Thoracic aorta (tissue), 2 donors: ENCODE measurements at regions not wholly inside any gene's neighbourhood (a gene's known extent, or its start where the extent isn't known, plus 50 kb on each side); places are given as distances from the start of the nearest gene placed in this dataset.

Experiments
- ATAC-seq: fragments of 150-250 bp; one replicate; pipeline ENCODE4 v1.8.0; 2017; ENCODE audit warnings: low read depth; ENCODE audit not compliant: insufficient number of reproducible peaks, low FRiP score
- DNase-seq: peaks from one replicate; pipeline ENCODE4 v3.0.0-alpha.2; 2020; ENCODE audit warnings: low spot score
- H3K27ac ChIP-seq, 2 donors: fragments of 200-600 bp; sonication (generic); 1 replicate in 1 of 2; 2 replicates in 1 of 2; pipeline ENCODE4 v1.5.1; 2016; ENCODE audit warnings: mild to moderate bottlenecking in 2 of 2, moderate library complexity in 2 of 2
- H3K27me3 ChIP-seq: fragments of 200-600 bp; sonication (generic); replicated peaks from 2 replicates; pipeline ENCODE4 v1.6.0; 2016; ENCODE audit warnings: mild to moderate bottlenecking; ENCODE audit not compliant: insufficient read depth
- H3K36me3 ChIP-seq: fragments of 200-600 bp; sonication (generic); one replicate; pipeline ENCODE4 v1.5.1; 2016
- H3K4me1 ChIP-seq, 2 donors: fragments of 200-600 bp; sonication (generic); 1 replicate in 1 of 2; 2 replicates in 1 of 2; pipeline versions ENCODE4 v1.5.1 to v1.6.0; 2016; ENCODE audit warnings: low read depth in 2 of 2, mild to moderate bottlenecking in 1 of 2; ENCODE audit not compliant: control insufficient read depth in 1 of 2
- H3K4me3 ChIP-seq: fragments of 200-600 bp; sonication (generic); 2 replicates; pipeline ENCODE4 v1.5.1; 2016; ENCODE audit warnings: mild to moderate bottlenecking
- H3K9me3 ChIP-seq: fragments of 200-600 bp; sonication (generic); 2 replicates; pipeline ENCODE4 v1.5.1; 2016
- CTCF ChIP-seq: fragments of 200-600 bp; sonication (generic); IDR thresholded peaks from one replicate; pipeline ENCODE4 v1.5.1; 2019; ENCODE audit warnings: antibody characterized with exemption

DNA sequence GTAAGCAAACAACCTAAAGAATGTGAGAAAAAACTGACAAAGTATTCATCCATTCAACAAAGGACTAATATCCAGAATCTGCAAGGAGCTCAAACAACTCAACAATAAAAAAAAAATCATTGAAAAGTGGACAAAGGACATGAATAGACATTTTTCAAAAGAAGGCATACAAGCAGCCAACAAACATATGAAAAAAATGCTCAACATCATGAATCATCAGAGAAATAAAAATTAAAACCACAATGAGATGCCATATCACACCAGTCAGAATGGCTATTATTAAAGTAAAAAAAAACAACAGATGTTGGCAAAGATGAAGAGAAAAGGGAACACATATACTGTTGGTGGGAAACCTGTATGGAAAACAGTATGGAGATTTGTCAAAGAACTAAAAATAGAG lies 120.7 kb upstream of the ADGRL3 start:
- Histone ChIP-seq H3K9me3 (no peaks in the 10 kb centered on the region), H3K27me3 (no peaks in the 10 kb centered on the region), H3K4me3 (no peak overlapping the region), H3K36me3 (no peaks in the 10 kb centered on the region), H3K4me1 (no peaks in the 10 kb centered on the region), H3K27ac (no peak overlapping the region)
- TF ChIP-seq CTCF = no peak
- no peak for DNase-seq
- no peak for ATAC-seq

DNA sequence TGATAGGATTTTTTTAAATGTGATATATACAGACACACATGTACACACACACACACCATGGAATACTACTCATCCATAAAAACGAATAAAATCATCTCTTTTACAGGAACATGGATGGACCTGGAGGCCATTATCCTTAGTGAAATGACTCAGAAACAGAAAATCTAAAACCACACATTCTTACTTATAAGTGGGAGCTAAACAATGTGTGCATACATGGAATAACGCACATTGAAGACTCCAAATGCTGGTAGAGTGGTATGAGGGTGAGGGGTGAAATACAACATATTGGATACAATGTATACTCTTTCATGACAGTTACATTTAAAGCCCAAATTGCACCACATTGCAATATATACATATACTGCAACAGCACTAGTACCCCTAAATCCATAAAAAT lies 120.2 kb upstream of the ADGRL3 start:
- no peak for DNase-seq
- Histone ChIP-seq H3K4me1 (no peaks in the 10 kb centered on the region), H3K9me3 (no peaks in the 10 kb centered on the region), H3K27ac (no peak overlapping the region), H3K4me3 (no peak overlapping the region), H3K27me3 (no peaks in the 10 kb centered on the region), H3K36me3 (no peaks in the 10 kb centered on the region)
- TF ChIP-seq CTCF = no peak
- no peak for ATAC-seq

GRCh38 chr4:61085534-61085933 lies 114.6 kb upstream of the ADGRL3 start:
- no peaks in the 10 kb centered on the region for H3K36me3 ChIP-seq
- no peak for DNase-seq
- no peaks in the 10 kb centered on the region for H3K4me1 ChIP-seq
- H3K4me3 ChIP-seq = no peak overlapping the region
- H3K27me3 ChIP-seq = no peaks in the 10 kb centered on the region
- H3K27ac ChIP-seq = no peak overlapping the region
- TF ChIP-seq CTCF = no peak
- ATAC-seq = no peak
- H3K9me3 ChIP-seq = no peaks in the 10 kb centered on the region

DNA sequence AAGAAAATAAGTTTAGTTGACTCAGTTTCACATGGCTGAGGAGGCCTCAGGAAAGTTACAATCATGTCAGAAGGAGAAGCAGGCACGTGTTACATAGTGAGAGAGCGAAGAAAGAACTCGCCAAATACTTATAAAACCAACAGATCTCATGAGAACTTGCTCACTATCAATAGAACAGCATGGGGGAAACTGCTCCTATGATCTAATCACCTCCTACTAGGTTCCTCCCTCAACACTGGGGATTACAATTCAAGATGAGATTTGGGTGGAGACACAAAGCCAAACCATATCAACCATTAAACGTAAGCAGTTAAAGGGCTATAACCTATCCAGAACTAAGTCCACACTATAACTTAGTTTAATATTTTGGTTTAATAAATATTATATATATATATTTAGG lies 113.8 kb upstream of the ADGRL3 start:
- ATAC-seq (no peak), DNase-seq (no peak)
- no peaks in the 10 kb centered on the region for H3K9me3 ChIP-seq
- TF ChIP-seq CTCF = no peak
- H3K4me1 ChIP-seq = no peaks in the 10 kb centered on the region
- H3K27ac ChIP-seq = no peak overlapping the region
- no peaks in the 10 kb centered on the region for H3K27me3 ChIP-seq
- H3K4me3 ChIP-seq = no peak overlapping the region
- H3K36me3 ChIP-seq = no peaks in the 10 kb centered on the region

GRCh38 chr4:61086979-61087378 lies 113.1 kb upstream of the ADGRL3 start:
- ATAC-seq (no peak), DNase-seq (no peak)
- no peak overlapping the region for H3K4me3 ChIP-seq
- no peaks in the 10 kb centered on the region for H3K36me3 ChIP-seq
- TF ChIP-seq CTCF = no peak
- H3K9me3 ChIP-seq = no peaks in the 10 kb centered on the region
- H3K27ac ChIP-seq = no peak overlapping the region
- H3K4me1 ChIP-seq = no peaks in the 10 kb centered on the region
- H3K27me3 ChIP-seq = no peaks in the 10 kb centered on the region
